A549 (cell line): ENCODE measurements at regions not wholly inside any gene's neighbourhood (a gene's known extent, or its start where the extent isn't known, plus 50 kb on each side); places are given as distances from the start of the nearest gene placed in this dataset.
A peak's percentile ranks its signal among the peaks of the same experiment; 100 is the strongest.

Experiments used
- ATAC-seq, 2 experiments: fragments of 200-7000 bp in 1 of 2; fragments of >200 bp in 1 of 2; cut with Nextera tagmentation in 1 of 2; cut with Tn5 transposase in 1 of 2; 3 replicates each; pipeline versions ENCODE4 v1.8.0 to v1.9.1; 2018 to 2020; ENCODE audit warnings: mild to moderate bottlenecking in 1 of 2, moderate library complexity in 1 of 2
- CTCF ChIA-PET: fragments of 300-600 bp; sonication (Branson Sonifier 250); formaldehyde crosslinking; extraction: SDS; loops from one replicate; lab custom pipeline; 2021; ENCODE audit warnings: antibody characterized with exemption, inconsistent platforms; lab: Yijun Ruan, JAX
- POLR2A ChIA-PET: fragments of 350-600 bp; formaldehyde crosslinking; extraction: SDS; loops from one replicate; lab custom pipeline; 2021; ENCODE audit warnings: antibody characterized with exemption, inconsistent platforms; lab: Yijun Ruan, JAX
- DNase-seq, 2 experiments: peaks; one replicate each; pipeline versions ENCODE4 v3.0.0 to v3.0.0-alpha.2; 2011 to 2016; ENCODE audit warnings: low read depth in 1 of 2, low spot score in 1 of 2
- FAIRE-seq: peaks from 2 replicates; lab custom pipeline; 2011; peaks lifted over from hg19 to GRCh38; lab: Jason Lieb, UNC
- H3K27ac ChIP-seq, 2 experiments: fragments of >200 bp; sonication (Bioruptor Twin); formaldehyde crosslinking; 3 replicates each; pipeline ENCODE4 v1.5.1; 2016 to 2017
- H3K4me1 ChIP-seq: fragments of >200 bp; sonication (Bioruptor Twin); formaldehyde crosslinking; 3 replicates; pipeline ENCODE4 v1.6.1; 2016
- H3K4me2 ChIP-seq: fragments of >200 bp; sonication (Bioruptor Twin); formaldehyde crosslinking; 3 replicates; pipeline ENCODE4 v1.6.1; 2016
- H3K4me3 ChIP-seq: fragments of >200 bp; sonication (Bioruptor Twin); formaldehyde crosslinking; 3 replicates; pipeline ENCODE4 v1.5.1; 2016
- H3K9me3 ChIP-seq: fragments of >200 bp; sonication (Bioruptor Twin); formaldehyde crosslinking; 3 replicates; pipeline ENCODE4 v1.6.1; 2016
- ATOH8 ChIP-seq: fragments of 250-450 bp; sonication (Bioruptor Pico); IDR thresholded peaks from 2 replicates; pipeline ENCODE4 v1.5.0; 2020; ENCODE audit warnings: low read depth, mild to moderate bottlenecking, moderate library complexity
- BCL3 ChIP-seq: fragments of >200 bp; sonication (Bioruptor Twin); formaldehyde crosslinking; IDR thresholded peaks from 3 replicates; pipeline ENCODE4 v1.6.1; 2016
- BHLHE40 ChIP-seq: IDR thresholded peaks from 2 replicates; pipeline ENCODE4 v1.6.1; 2012; ENCODE audit warnings: low read depth, low read length, inconsistent platforms
- CEBPB ChIP-seq, 2 experiments: fragments of >200 bp in 1 of 2; sonication (Bioruptor Twin) in 1 of 2; formaldehyde crosslinking in 1 of 2; IDR thresholded peaks; 2 replicates each; pipeline ENCODE4 v1.6.1; 2012 to 2016
- EHMT2 ChIP-seq: fragments of 200-600 bp; sonication (generic); IDR thresholded peaks from 2 replicates; pipeline ENCODE4 v1.6.1; 2016; ENCODE audit warnings: antibody characterized with exemption, low read depth, mild to moderate bottlenecking, moderate library complexity
- FOSL2 ChIP-seq, 2 experiments: fragments of 450-650 bp in 1 of 2; fragments of >200 bp in 1 of 2; sonication (Bioruptor Twin) in 1 of 2; formaldehyde crosslinking; IDR thresholded peaks; 2 replicates each; pipeline versions ENCODE4 v1.5.0 to v1.6.1; 2016 to 2020; ENCODE audit warnings: mild to moderate bottlenecking in 1 of 2, moderate library complexity in 1 of 2
- HES2 ChIP-seq: fragments of >200 bp; sonication (Bioruptor Twin); formaldehyde crosslinking; IDR thresholded peaks from 2 replicates; pipeline ENCODE4 v1.6.1; 2016
- HEYL ChIP-seq: fragments of 250-450 bp; sonication (Bioruptor Pico); IDR thresholded peaks from 2 replicates; pipeline ENCODE4 v1.8.0; 2021; ENCODE audit warnings: mild to moderate bottlenecking, moderate library complexity
- HMGXB4 ChIP-seq: fragments of 250-450 bp; sonication (Bioruptor Pico); IDR thresholded peaks from 2 replicates; pipeline ENCODE4 v1.5.0; 2021; ENCODE audit warnings: mild to moderate bottlenecking, moderate library complexity, borderline replicate concordance
- HOXA7 ChIP-seq: fragments of 250-450 bp; sonication (Bioruptor Pico); IDR thresholded peaks from 2 replicates; pipeline ENCODE4 v1.5.0; 2020; ENCODE audit warnings: mild to moderate bottlenecking, moderate library complexity
- KDM1A ChIP-seq: fragments of 200-600 bp; sonication (generic); IDR thresholded peaks from 2 replicates; pipeline ENCODE4 v1.6.1; 2016; ENCODE audit warnings: low read depth, mild to moderate bottlenecking
- KDM5A ChIP-seq: fragments of 200-600 bp; sonication (generic); IDR thresholded peaks from 2 replicates; pipeline ENCODE4 v1.6.1; 2016; ENCODE audit warnings: antibody characterized with exemption, mild to moderate bottlenecking
- MAFK ChIP-seq: fragments of 450-650 bp; IDR thresholded peaks from 2 replicates; pipeline ENCODE4 v1.6.1; 2014; ENCODE audit not compliant: partially characterized antibody
- MAX ChIP-seq: IDR thresholded peaks from 2 replicates; pipeline ENCODE4 v1.6.1; 2012
- MYC ChIP-seq: IDR thresholded peaks from 2 replicates; pipeline ENCODE4 v1.6.1; 2012; ENCODE audit warnings: mild to moderate bottlenecking, inconsistent platforms, low read length, improper control_type of control experiment, borderline replicate concordance
- PBX3 ChIP-seq: IDR thresholded peaks from 2 replicates; pipeline ENCODE4 v1.6.1; 2012
- POLR2A ChIP-seq: IDR thresholded peaks from 2 replicates; pipeline ENCODE4 v1.6.1; 2012; ENCODE audit warnings: mild to moderate bottlenecking, low read length
- SREBF2 ChIP-seq: fragments of 450-650 bp; IDR thresholded peaks from 2 replicates; pipeline ENCODE4 v1.6.1; 2014; ENCODE audit warnings: mild to moderate bottlenecking, moderate library complexity
- ZC3H11A ChIP-seq: fragments of 450-650 bp; IDR thresholded peaks from 2 replicates; pipeline ENCODE4 v1.6.1; 2014; ENCODE audit warnings: antibody characterized with exemption, mild to moderate bottlenecking
- ZSCAN20 ChIP-seq: fragments of 250-450 bp; sonication (Bioruptor Pico); IDR thresholded peaks from 2 replicates; pipeline ENCODE4 v1.8.0; 2022; ENCODE audit warnings: mild to moderate bottlenecking, moderate library complexity
- WGBS: methylation state at CpG from one replicate; pipeline ENCODE4 v1.1.6; 2017; ENCODE audit errors: missing lambda C conversion rate; 5-methylcytosine and 5-hydroxymethylcytosine counted together

GRCh38 chr1:214953901-214954616, 128.5 kb upstream of the KCNK2 start (continued):
- no peak for TF ChIP-seq KDM5A
- TF ChIP-seq, all 56 proteins: peak for 0

GRCh38 chr1:214954617-214954949, 128.0 kb upstream of the KCNK2 start:
- no peak overlapping the region for H3K4me3 ChIP-seq
- peaks cover 5% of the 10 kb centered on the region; the same call in 2 of the 3 replicates for H3K4me1 ChIP-seq
- TF ChIP-seq ZC3H11A (no peak), SREBF2 (no peak), MAFK (no peak), HEYL (CRISPR knock-in tag) (no peak), POLR2A (no peak), ZSCAN20 (no peak), BHLHE40 (no peak), EHMT2 (no peak), KDM1A (no peak), HES2 (no peak), ATOH8 (CRISPR knock-in tag) (no peak), PBX3 (no peak), BCL3 (no peak), HOXA7 (no peak)
- no peaks in the 10 kb centered on the region for H3K9me3 ChIP-seq
- ATAC-seq (no peak), DNase-seq (no peak), FAIRE-seq (no peak)
- no peak overlapping the region for H3K4me2 ChIP-seq
- ChIA-PET CTCF (no interaction called here), POLR2A (no interaction called here)
- H3K27ac ChIP-seq: no peak overlapping the region

- CTCF ChIA-PET: no interaction called here
Observed at GRCh38 chr1:214957330-214958137, 125.0 kb upstream of the KCNK2 start.

More at GRCh38 chr1:214957330-214958137, 125.0 kb upstream of the KCNK2 start:
- 32% methylated on average over 8 of the region's 8 CpGs for WGBS
- ATAC-seq: peak; percentile 73 to 77; a peak in 4 of 6 replicates
- POLR2A ChIA-PET: no interaction called here
- DNase-seq: peak; percentile 6 to 57
- peak overlapping the region in 1 of 2 experiments; percentile 66; a peak in 3 of 6 replicates for H3K27ac ChIP-seq
- H3K4me1 ChIP-seq: peaks cover 5% of the 10 kb centered on the region; the same call in 2 of the 3 replicates
- TF ChIP-seq MAX (no peak), KDM5A (no peak), HMGXB4 (no peak), CEBPB (IDR thresholded peaks at IDR 0.05) (peak; percentile 28 to 88; a peak in 3 of 4 replicates), KDM1A (no peak), POLR2A (no peak), MYC (no peak), FOSL2 (IDR thresholded peaks at IDR 0.05) (no peak), FOSL2 (CRISPR knock-in tag; IDR thresholded peaks at IDR 0.05) (0 out of 2 replicates have a peak, but pooled peaks have one; percentile 13)
- H3K4me3 ChIP-seq: no peak overlapping the region
- H3K4me2 ChIP-seq: peak overlapping the region; percentile 39
- no peaks in the 10 kb centered on the region for H3K9me3 ChIP-seq
- FAIRE-seq: no peak
